GM18499 (cell line): ENCODE measurements at regions not wholly inside any gene's neighbourhood (a gene's known extent, or its start where the extent isn't known, plus 50 kb on each side); places are given as distances from the start of the nearest gene placed in this dataset.

Experiments used
- ATAC-seq: cut with Tn5 transposase; IDR thresholded peaks from one replicate; pipeline ENCODE4 v1.9.1; 2021; ENCODE audit warnings: moderate number of reproducible peaks; ENCODE audit not compliant: insufficient read depth, unreplicated experiment

DNA sequence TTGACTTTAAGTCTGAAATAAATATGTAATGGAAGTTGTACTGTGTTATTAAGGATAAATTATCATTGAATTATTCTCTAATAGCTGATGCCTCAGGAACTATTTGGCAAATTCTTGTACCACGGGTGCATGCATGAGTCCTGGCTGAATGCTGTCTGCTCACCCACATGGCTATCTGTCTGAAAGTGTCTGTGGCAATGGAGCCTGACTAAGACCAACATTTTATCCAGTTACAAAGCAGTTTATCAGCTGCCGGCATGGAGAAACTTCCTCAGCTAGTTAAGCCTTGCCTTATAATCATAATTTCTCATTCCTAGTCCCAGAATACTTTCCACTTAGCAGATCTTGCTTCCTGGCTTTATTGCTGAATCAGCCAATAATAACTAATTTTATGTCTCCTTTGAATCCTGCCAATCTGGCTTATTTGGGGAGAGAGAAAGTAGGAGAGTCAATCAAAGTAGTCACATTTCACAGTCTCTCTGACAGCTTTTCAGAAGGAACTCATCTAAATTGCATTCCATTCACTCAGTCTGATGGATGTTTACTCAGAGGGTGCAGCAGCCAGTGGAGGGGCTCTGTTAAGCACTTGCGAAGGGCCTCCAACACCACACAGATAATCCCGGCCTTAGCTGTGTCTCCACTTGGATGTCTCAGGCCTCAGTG, 280.6 kb upstream of the CLEC14A start:
- ATAC-seq: no peak

- ATAC-seq: no peak
Observed at GRCh38 chr14:38528582-38528981, 272.7 kb upstream of the CLEC14A start.

GRCh38 chr14:38527502-38527878, 271.6 kb upstream of the CLEC14A start:
- ATAC-seq: no peak

DNA sequence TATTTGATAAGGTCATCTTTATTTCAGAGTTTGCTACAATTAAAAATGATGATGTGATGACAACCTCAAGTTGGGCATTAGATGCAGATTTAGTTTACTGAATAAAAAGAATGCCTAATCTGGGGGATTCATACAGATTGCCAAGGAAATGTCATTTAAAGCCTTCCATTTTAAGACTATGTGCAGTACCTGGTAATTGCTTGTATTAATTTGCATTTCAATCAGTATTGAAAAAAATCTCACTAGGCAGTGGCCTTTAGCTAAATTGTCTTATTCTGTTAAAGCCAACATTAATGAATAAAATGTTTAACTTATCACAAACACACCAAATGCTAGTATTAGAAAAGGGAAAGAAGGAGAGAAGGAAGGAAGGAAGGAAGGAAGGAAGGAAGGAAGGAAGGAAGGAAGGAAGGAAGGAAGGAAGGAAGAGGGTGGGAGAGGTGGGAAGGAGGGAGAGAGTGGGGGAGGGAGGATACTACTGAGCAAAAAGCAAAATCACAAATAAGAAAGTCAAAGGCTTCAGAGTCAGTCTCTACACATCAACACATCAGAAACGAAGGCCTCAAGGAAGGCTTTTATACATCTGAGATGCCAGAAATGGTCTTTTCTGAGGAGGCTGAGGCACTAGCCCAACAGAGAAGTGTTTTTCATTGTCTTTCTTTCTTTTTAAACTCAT, 271.1 kb upstream of the CLEC14A start:
- no peak for ATAC-seq

- no peak for ATAC-seq
Observed at GRCh38 chr14:38524636-38525509, 269.0 kb upstream of the CLEC14A start.

GRCh38 chr14:38522724-38523123, 266.8 kb upstream of the CLEC14A start:
- no peak for ATAC-seq

DNA sequence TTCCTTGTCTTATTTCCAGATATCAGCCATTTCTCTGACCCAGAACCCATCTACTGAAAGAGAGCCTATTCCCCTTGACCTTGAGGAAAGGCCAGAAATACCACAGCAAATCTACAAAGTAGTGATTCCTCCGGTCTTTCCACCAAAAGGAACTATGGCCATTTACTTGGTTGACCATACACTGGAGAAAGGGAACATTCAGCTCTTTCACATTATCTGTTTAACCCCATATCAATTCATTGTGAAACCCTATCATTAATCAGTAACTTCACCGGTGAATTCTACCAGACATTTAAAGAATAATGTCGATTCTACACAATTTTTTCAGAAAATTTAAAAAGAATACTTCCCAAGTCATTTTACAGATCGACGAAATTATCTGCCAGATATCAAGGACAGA, 265.7 kb upstream of the CLEC14A start:
- no peak for ATAC-seq

DNA sequence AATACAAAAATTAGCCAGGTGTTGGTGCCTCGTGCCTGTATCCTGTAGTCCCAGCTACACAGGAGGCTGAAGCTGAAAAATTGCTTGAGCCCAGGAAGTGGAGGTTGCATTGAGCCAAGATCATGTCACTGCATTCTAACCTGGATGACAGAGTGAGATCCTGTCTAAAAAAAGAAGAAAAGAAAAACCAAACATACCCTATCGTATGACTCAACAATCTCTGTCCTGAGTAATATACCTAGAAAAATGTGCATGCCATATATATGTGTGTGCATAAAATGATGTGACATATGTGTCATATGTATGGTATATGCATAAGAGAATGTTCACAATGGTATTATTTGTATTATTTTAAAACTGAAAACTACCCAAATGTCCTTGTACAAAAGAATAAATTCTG, 261.5 kb upstream of the CLEC14A start:
- no peak for ATAC-seq

DNA sequence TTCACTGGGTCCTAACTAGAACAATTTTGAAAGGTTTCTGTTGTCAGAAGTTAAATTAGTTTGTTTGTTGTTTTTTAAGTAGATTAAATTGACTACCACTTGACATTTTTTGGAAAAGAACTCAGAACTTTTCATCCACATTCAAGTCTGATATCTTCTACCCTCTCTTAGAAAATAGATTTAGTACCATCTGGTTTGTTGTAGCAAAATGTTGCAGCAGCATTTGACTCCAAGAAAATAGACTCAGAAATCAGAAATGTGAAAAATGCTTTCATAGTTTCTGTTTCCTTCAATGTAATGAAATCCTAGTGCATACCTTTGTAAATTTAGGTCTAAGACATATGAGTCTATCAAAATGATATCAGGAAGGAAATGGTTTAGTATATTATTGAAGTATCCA, 256.3 kb upstream of the CLEC14A start:
- ATAC-seq: no peak

GRCh38 chr14:38507299-38507698, 251.4 kb upstream of the CLEC14A start:
- no peak for ATAC-seq

GRCh38 chr14:38505973-38506249, 250.0 kb upstream of the CLEC14A start:
- no peak for ATAC-seq

GRCh38 chr14:38505221-38505972, 249.5 kb upstream of the CLEC14A start:
- ATAC-seq: no peak

DNA sequence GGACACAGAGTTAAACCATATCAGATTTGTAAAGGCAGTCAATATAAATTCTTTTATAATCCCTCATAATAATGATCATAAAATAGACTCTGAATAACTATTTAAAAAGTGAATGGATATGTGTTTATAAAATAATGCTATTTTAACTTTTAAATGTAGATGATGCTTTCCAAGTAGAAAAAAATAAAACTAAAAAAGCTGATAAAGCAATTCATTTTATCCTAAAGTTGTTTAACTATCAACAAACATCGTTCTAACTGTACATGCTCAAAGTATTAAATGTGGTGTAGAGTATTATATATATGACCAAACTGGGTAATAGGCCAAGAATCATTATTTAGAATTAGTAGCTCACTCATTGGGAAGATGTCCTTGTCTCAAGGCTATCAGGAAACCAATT, 248.3 kb upstream of the CLEC14A start:
- no peak for ATAC-seq

DNA sequence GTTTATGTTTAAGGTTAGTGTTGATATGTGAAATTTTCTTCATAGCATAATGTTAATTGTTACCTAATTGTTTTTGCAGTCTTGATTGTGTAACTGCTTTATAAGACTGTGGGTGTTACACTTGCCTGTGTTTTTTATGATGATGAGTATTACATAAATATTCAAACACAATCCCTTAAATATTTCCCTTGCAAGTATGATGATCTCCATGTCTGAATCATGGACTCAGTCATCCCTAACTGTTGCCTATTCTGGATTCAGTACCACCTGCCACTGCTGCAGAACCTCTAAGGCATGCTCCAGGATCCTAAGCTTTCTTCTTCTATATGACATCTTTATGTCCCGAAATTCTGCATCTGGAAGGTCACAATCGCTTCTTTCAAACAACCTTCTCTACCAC, 246.3 kb upstream of the CLEC14A start:
- no peak for ATAC-seq

GRCh38 chr14:38500125-38500524, 244.2 kb upstream of the CLEC14A start:
- no peak for ATAC-seq

GRCh38 chr14:38496092-38496491, 240.2 kb upstream of the CLEC14A start:
- no peak for ATAC-seq

GRCh38 chr14:38490273-38490672, 234.4 kb upstream of the CLEC14A start:
- no peak for ATAC-seq

GRCh38 chr14:38485026-38485425, 229.1 kb upstream of the CLEC14A start:
- no peak for ATAC-seq

DNA sequence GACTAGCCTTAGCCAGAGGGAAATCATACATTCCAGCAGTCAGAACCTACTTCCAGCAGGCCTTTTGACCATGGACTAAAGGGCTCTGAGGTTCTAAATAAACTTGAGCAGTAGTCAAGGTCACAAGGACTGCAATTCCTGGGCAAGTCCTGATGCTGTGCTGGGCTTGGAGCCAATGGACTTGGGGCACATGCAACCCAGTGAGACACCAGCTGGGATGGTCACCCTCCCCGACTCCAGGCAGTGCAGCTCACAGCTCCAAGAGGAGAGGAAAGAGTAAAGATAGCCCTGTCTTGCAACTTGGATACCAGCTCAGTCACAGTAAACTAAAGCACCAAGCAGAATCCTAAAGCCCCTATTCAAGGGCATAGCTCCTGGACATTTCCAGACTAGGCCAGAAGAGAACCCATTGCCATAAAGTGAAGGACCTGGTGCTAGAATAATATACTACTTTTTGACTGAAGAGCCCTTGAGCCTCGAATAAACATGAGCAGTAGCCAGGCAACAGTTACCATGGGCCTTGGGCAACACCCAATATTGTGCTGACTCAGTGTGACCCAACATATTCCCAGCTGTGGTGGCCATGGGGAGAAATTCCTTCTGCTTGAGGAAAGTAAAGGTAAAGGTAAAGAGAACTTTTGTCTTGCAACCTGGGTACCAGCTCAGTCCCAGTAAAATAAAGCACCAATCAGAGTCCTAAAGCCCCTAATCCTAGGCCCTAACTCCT, 226.2 kb upstream of the CLEC14A start:
- ATAC-seq: no peak

GRCh38 chr14:38469156-38469555, 213.3 kb upstream of the CLEC14A start:
- ATAC-seq: no peak
